ENCODE measurements at regions not wholly inside any gene's neighbourhood (a gene's known extent, or its start where the extent isn't known, plus 50 kb on each side); places are given as distances from the start of the nearest gene placed in this dataset.

GRCh38 chr3:72134989-72135451, 350.1 kb upstream of the PROK2 start:
- H3K27me3 ChIP-seq (ENCODE audit: control insufficient read depth, insufficient read depth, low read length, poor library complexity, severe bottlenecking): no peaks in the 10 kb centered on the region
- Mint-ChIP-seq H3K4me1 (peaks cover 31% of the 10 kb centered on the region), H3K36me3 (ENCODE audit: low read depth) (no peaks in the 10 kb centered on the region), H3K4me3 (no peak overlapping the region), H3K9me3 (no peaks in the 10 kb centered on the region), H3K27me3 (ENCODE audit: insufficient read depth) (peaks cover 7% of the 10 kb centered on the region), H3K27ac (no peak overlapping the region)
- WGBS, 2 experiments (ENCODE audit: insufficient coverage in 1 of 2, insufficient read length in 1 of 2): 61 to 68% methylated on average over 4 to 6 of the region's 6 CpGs
- no peaks in the 10 kb centered on the region for H3K36me3 ChIP-seq (ENCODE audit: control insufficient read depth, insufficient read depth, low read length)
- H3K9me3 ChIP-seq (ENCODE audit: control insufficient read depth, low read length): no peaks in the 10 kb centered on the region
- H3K4me1 ChIP-seq (ENCODE audit: control insufficient read depth, insufficient read depth, low read length): peaks cover 14% of the 10 kb centered on the region
- no peak overlapping the region for H3K27ac ChIP-seq (ENCODE audit: low read depth, low read length)
- no peak for TF ChIP-seq CTCF (conservative IDR thresholded peaks at IDR 0.05)
- no peak overlapping the region for H3K9ac ChIP-seq (ENCODE audit: extremely low read depth, low read length, poor library complexity, severe bottlenecking)
- H3K4me3 ChIP-seq (ENCODE audit: low read length): no peak overlapping the region
- no peak for DNase-seq

GRCh38 chr3:72133329-72134011, 348.5 kb upstream of the PROK2 start:
- Histone ChIP-seq H3K36me3 (ENCODE audit: control insufficient read depth, insufficient read depth, low read length) (no peaks in the 10 kb centered on the region), H3K4me1 (ENCODE audit: control insufficient read depth, insufficient read depth, low read length) (peaks cover 14% of the 10 kb centered on the region), H3K9me3 (ENCODE audit: control insufficient read depth, low read length) (no peaks in the 10 kb centered on the region), H3K27me3 (ENCODE audit: control insufficient read depth, insufficient read depth, low read length, poor library complexity, severe bottlenecking) (no peaks in the 10 kb centered on the region), H3K4me3 (ENCODE audit: low read length) (no peak overlapping the region), H3K27ac (ENCODE audit: low read depth, low read length) (no peak overlapping the region), H3K9ac (ENCODE audit: extremely low read depth, low read length, poor library complexity, severe bottlenecking) (no peak overlapping the region)
- 91 to 96% methylated on average over 4 to 7 of the region's 7 CpGs for WGBS, 2 experiments (ENCODE audit: insufficient coverage in 1 of 2, insufficient read length in 1 of 2)
- H3K27ac Mint-ChIP-seq: no peak overlapping the region
- no peak for DNase-seq
- peaks cover 31% of the 10 kb centered on the region for H3K4me1 Mint-ChIP-seq
- no peaks in the 10 kb centered on the region for H3K36me3 Mint-ChIP-seq (ENCODE audit: low read depth)
- H3K9me3 Mint-ChIP-seq: no peaks in the 10 kb centered on the region
- no peak for TF ChIP-seq CTCF (conservative IDR thresholded peaks at IDR 0.05)
- H3K27me3 Mint-ChIP-seq (ENCODE audit: insufficient read depth): peaks cover 4% of the 10 kb centered on the region
- H3K4me3 Mint-ChIP-seq: no peak overlapping the region

- H3K27ac ChIP-seq (ENCODE audit: low read depth, low read length): no peak overlapping the region
- H3K36me3 ChIP-seq (ENCODE audit: control insufficient read depth, insufficient read depth, low read length): no peaks in the 10 kb centered on the region
- Mint-ChIP-seq H3K4me3 (no peak overlapping the region), H3K27me3 (ENCODE audit: insufficient read depth) (peaks cover 4% of the 10 kb centered on the region), H3K27ac (no peak overlapping the region), H3K9me3 (no peaks in the 10 kb centered on the region), H3K4me1 (peaks cover 17% of the 10 kb centered on the region), H3K36me3 (ENCODE audit: low read depth) (no peaks in the 10 kb centered on the region)
- 90% methylated on average over 1 of the region's 1 CpG; no CpG with 5 or more reads in 1 of the 2 experiments for WGBS, 2 experiments (ENCODE audit: insufficient coverage in 1 of 2, insufficient read length in 1 of 2)
- no peaks in the 10 kb centered on the region for H3K9me3 ChIP-seq (ENCODE audit: control insufficient read depth, low read length)
- no peak overlapping the region for H3K9ac ChIP-seq (ENCODE audit: extremely low read depth, low read length, poor library complexity, severe bottlenecking)
- H3K4me1 ChIP-seq (ENCODE audit: control insufficient read depth, insufficient read depth, low read length): peaks cover 9% of the 10 kb centered on the region
- no peak overlapping the region for H3K4me3 ChIP-seq (ENCODE audit: low read length)
- no peak for DNase-seq
- no peaks in the 10 kb centered on the region for H3K27me3 ChIP-seq (ENCODE audit: control insufficient read depth, insufficient read depth, low read length, poor library complexity, severe bottlenecking)
- TF ChIP-seq CTCF (conservative IDR thresholded peaks at IDR 0.05): no peak
These were observed 347.0 kb upstream of the PROK2 start for GRCh38 chr3:72131899-72132298.
